Fibroblast of lung (primary cell): ENCODE measurements at regions not wholly inside any gene's neighbourhood (a gene's known extent, or its start where the extent isn't known, plus 50 kb on each side); places are given as distances from the start of the nearest gene placed in this dataset.

ENCODE experiments used
- DNase-seq, 2 donors: peaks; one replicate each; pipeline versions ENCODE4 v3.0.0 to v3.0.0-alpha.2; 2010; ENCODE audit warnings: low read depth in 2 of 2
- H2AFZ ChIP-seq: 2 replicates; pipeline ENCODE4 v1.5.1; 2012; ENCODE audit warnings: low read length, control low read depth, inconsistent platforms
- H3K27ac ChIP-seq: 2 replicates; pipeline ENCODE4 v1.5.1; 2011; ENCODE audit warnings: low read length, control low read depth; ENCODE audit not compliant: insufficient read depth
- H3K27me3 ChIP-seq: 2 replicates; pipeline ENCODE4 v1.5.1; 2011; ENCODE audit warnings: mild to moderate bottlenecking, low read length; ENCODE audit not compliant: control insufficient read depth, insufficient read depth
- H3K36me3 ChIP-seq: 2 replicates; pipeline ENCODE4 v1.5.1; 2011; ENCODE audit warnings: low read length; ENCODE audit not compliant: control insufficient read depth, insufficient read depth
- H3K4me1 ChIP-seq: 2 replicates; pipeline ENCODE4 v1.5.1; 2011; ENCODE audit warnings: low read length; ENCODE audit not compliant: control insufficient read depth, insufficient read depth; ENCODE audit errors: extremely low read depth
- H3K4me2 ChIP-seq: 2 replicates; pipeline ENCODE4 v1.5.1; 2011; ENCODE audit warnings: low read length, control low read depth; ENCODE audit not compliant: insufficient read depth; ENCODE audit errors: extremely low read depth
- H3K4me3 ChIP-seq, 4 experiments: fragments of 200-600 bp in 1 of 4; sonication (generic) in 1 of 4; replicated peaks in 1 of 4; 2 replicates each; pipeline ENCODE4 v1.5.1; 2011 to 2016; ENCODE audit warnings: low read length in 4 of 4, low read depth in 3 of 4, mild to moderate bottlenecking in 3 of 4, control low read depth in 2 of 4, inconsistent platforms in 1 of 4, mixed read lengths in 1 of 4; ENCODE audit not compliant: insufficient read depth in 1 of 4; ENCODE audit errors: control extremely low read depth in 1 of 4
- H3K79me2 ChIP-seq: 2 replicates; pipeline ENCODE4 v1.5.1; 2012; ENCODE audit warnings: mild to moderate bottlenecking, low read length, inconsistent platforms; ENCODE audit not compliant: control insufficient read depth, insufficient read depth
- H3K9ac ChIP-seq: 2 replicates; pipeline ENCODE4 v1.5.1; 2011; ENCODE audit warnings: mild to moderate bottlenecking, low read length, control low read depth; ENCODE audit not compliant: insufficient read depth
- H3K9me3 ChIP-seq: 2 replicates; pipeline ENCODE4 v1.5.1; 2012; ENCODE audit warnings: low read depth, low read length; ENCODE audit not compliant: control insufficient read depth, insufficient read depth
- H4K20me1 ChIP-seq: 2 replicates; pipeline ENCODE4 v1.5.1; 2011; ENCODE audit warnings: low read length; ENCODE audit not compliant: control insufficient read depth, insufficient read depth; ENCODE audit errors: extremely low read depth
- EZH2 ChIP-seq: IDR thresholded peaks from 2 replicates; pipeline ENCODE4 v1.5.1; 2012; ENCODE audit warnings: low read length, control low read depth, mild to moderate bottlenecking; ENCODE audit errors: missing control alignments
- TF ChIP-seq, protein P1 (sequence below), 2 donors: IDR thresholded peaks in 1 of 2; conservative IDR thresholded peaks in 1 of 2; 1 replicate in 1 of 2; 2 replicates in 1 of 2; pipeline ENCODE4 v1.5.1; 2011 to 2012; ENCODE audit warnings: low read length in 2 of 2, control low read depth in 1 of 2, inconsistent platforms in 1 of 2, low read depth in 1 of 2, mild to moderate bottlenecking in 1 of 2

GRCh38 chr4:77418333-77418732 lies 187.3 kb upstream of the CXCL13 start:
- Histone ChIP-seq H3K27ac (no peak overlapping the region), H3K4me1 (no peaks in the 10 kb centered on the region), H3K79me2 (no peaks in the 10 kb centered on the region), H4K20me1 (no peaks in the 10 kb centered on the region), H3K27me3 (peaks cover 4% of the 10 kb centered on the region), H2AFZ (no peak overlapping the region), H3K9ac (no peak overlapping the region), H3K4me2 (no peak overlapping the region), H3K36me3 (no peaks in the 10 kb centered on the region), H3K4me3 (no peak overlapping the region), H3K9me3 (no peaks in the 10 kb centered on the region)
- no peak for TF ChIP-seq EZH2
- TF ChIP-seq, protein P1, sequence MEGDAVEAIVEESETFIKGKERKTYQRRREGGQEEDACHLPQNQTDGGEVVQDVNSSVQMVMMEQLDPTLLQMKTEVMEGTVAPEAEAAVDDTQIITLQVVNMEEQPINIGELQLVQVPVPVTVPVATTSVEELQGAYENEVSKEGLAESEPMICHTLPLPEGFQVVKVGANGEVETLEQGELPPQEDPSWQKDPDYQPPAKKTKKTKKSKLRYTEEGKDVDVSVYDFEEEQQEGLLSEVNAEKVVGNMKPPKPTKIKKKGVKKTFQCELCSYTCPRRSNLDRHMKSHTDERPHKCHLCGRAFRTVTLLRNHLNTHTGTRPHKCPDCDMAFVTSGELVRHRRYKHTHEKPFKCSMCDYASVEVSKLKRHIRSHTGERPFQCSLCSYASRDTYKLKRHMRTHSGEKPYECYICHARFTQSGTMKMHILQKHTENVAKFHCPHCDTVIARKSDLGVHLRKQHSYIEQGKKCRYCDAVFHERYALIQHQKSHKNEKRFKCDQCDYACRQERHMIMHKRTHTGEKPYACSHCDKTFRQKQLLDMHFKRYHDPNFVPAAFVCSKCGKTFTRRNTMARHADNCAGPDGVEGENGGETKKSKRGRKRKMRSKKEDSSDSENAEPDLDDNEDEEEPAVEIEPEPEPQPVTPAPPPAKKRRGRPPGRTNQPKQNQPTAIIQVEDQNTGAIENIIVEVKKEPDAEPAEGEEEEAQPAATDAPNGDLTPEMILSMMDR (conservative IDR thresholded peaks at IDR 0.05 in 1 of 2, IDR thresholded peaks at IDR 0.05 in 1 of 2; ENCODE audit: low read depth in 1 of 2, low read length in 2 of 2) = peak in 1 of 2 donors; percentile 5
- peak in 1 of 2 donors; percentile 2 for DNase-seq

DNA sequence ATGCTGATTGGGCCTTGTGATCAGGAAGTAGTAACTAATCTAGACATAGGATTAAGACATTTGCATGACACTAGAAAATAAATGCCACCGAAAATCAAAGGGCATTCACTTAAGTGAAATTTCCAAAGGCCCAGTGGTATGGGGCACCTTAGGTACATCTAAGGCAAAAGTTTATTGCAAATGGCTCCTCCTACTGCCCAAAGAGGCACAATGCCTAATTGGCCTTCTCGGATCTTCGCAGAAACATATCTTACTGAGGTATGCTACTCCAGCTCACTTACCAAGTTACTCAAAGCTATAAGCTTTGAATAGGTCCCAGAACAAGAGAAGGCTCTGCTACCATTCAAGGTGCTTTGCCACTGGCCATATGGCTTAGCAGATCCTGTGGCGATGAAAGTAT lies 174.8 kb upstream of the CXCL13 start:
- H3K9ac ChIP-seq = no peak overlapping the region
- no peak overlapping the region for H3K27ac ChIP-seq
- no peaks in the 10 kb centered on the region for H3K4me1 ChIP-seq
- H3K9me3 ChIP-seq = no peaks in the 10 kb centered on the region
- no peak overlapping the region for H3K4me3 ChIP-seq
- peaks cover 5% of the 10 kb centered on the region for H3K27me3 ChIP-seq
- no peak for DNase-seq
- TF ChIP-seq, protein P1 (conservative IDR thresholded peaks at IDR 0.05 in 1 of 2, IDR thresholded peaks at IDR 0.05 in 1 of 2; ENCODE audit: low read depth in 1 of 2, low read length in 2 of 2) = no peak
- no peak for TF ChIP-seq EZH2
- no peaks in the 10 kb centered on the region for H4K20me1 ChIP-seq
- H3K79me2 ChIP-seq = no peaks in the 10 kb centered on the region
- H3K36me3 ChIP-seq = no peaks in the 10 kb centered on the region
- H3K4me2 ChIP-seq = no peak overlapping the region
- H2AFZ ChIP-seq = no peak overlapping the region

DNA sequence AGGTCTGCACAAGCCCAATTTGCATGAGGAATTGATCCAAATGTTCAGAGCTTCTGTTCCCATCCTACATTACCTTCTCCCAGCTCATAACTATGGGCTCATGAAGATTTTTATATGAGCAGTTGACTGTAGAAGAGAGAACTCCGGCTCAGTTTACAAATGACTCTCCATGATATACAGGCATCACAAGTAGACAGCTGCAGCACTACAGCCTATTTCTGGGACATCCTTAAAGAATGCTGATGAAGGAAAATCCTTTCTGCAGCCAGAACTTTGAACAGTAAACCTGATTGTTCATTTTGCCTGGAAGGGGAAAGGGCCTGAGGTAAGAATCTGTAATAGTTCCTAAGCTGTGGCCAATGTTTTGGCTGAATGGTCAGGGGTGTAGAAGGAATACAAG lies 174.1 kb upstream of the CXCL13 start:
- TF ChIP-seq, protein P1 (conservative IDR thresholded peaks at IDR 0.05 in 1 of 2, IDR thresholded peaks at IDR 0.05 in 1 of 2; ENCODE audit: low read depth in 1 of 2, low read length in 2 of 2) = no peak
- TF ChIP-seq EZH2 = no peak
- H3K4me1 ChIP-seq = no peaks in the 10 kb centered on the region
- no peak for DNase-seq
- H3K4me3 ChIP-seq = no peak overlapping the region
- H3K27ac ChIP-seq = no peak overlapping the region
- H3K4me2 ChIP-seq = no peak overlapping the region
- H2AFZ ChIP-seq = no peak overlapping the region
- H3K9me3 ChIP-seq = no peaks in the 10 kb centered on the region
- no peaks in the 10 kb centered on the region for H3K36me3 ChIP-seq
- no peaks in the 10 kb centered on the region for H3K79me2 ChIP-seq
- H3K9ac ChIP-seq = no peak overlapping the region
- no peaks in the 10 kb centered on the region for H4K20me1 ChIP-seq
- peaks cover 5% of the 10 kb centered on the region for H3K27me3 ChIP-seq
